Activated T-helper 17 cell treated with anti-CD3 and anti-CD28 coated beads, Interleukin-2, amount 50 U/mL, for 72 hours (primary cell): ENCODE measurements at regions not wholly inside any gene's neighbourhood (a gene's known extent, or its start where the extent isn't known, plus 50 kb on each side); places are given as distances from the start of the nearest gene placed in this dataset.

Source experiments
- ATAC-seq: fragments of 150-1000 bp; cut with Tn5 transposase; replicated peaks from 2 replicates; pipeline ENCODE4 v1.10.0; 2021; ENCODE audit warnings: mild to moderate bottlenecking, moderate library complexity
- H3K27ac Mint-ChIP-seq: one replicate; pipeline ENCODE4 v1.8.0; 2022; ENCODE audit warnings: mixed read lengths
- H3K27me3 Mint-ChIP-seq: one replicate; pipeline ENCODE4 v1.8.0; 2022; ENCODE audit warnings: mixed read lengths
- H3K36me3 Mint-ChIP-seq: one replicate; pipeline ENCODE4 v1.8.0; 2022; ENCODE audit warnings: low read depth, mild to moderate bottlenecking, mixed read lengths
- H3K4me1 Mint-ChIP-seq: one replicate; pipeline ENCODE4 v1.8.0; 2022; ENCODE audit warnings: mixed read lengths
- H3K4me3 Mint-ChIP-seq: one replicate; pipeline ENCODE4 v1.8.0; 2022; ENCODE audit warnings: mild to moderate bottlenecking, mixed read lengths
- H3K9me3 Mint-ChIP-seq: one replicate; pipeline ENCODE4 v1.8.0; 2022; ENCODE audit warnings: mixed read lengths

DNA sequence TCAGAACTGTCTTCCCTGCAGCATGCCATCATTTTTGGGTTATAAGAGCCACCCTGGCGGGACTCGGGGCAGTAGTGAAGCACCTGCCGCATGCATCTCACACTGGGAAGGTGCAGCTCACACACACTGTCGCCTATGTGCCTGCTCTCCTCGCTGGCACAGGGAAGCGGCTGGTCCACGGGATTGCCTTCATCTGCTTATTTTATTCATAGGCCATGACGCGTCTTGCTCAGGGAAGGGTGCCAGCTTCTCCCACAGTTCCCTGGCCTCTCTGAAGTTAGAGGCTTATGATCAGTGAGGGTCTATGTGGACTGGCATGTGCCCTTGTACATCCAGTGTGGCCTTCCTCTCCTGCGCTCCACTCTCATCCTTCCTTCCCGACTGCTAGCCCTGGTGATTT lies 150.0 kb downstream of the KLF12 start:
- Mint-ChIP-seq H3K27ac (peak overlapping the region; percentile 91), H3K4me3 (peak overlapping the region; percentile 79), H3K9me3 (no peaks in the 10 kb centered on the region), H3K4me1 (peaks cover 28% of the 10 kb centered on the region), H3K36me3 (peaks cover 7% of the 10 kb centered on the region), H3K27me3 (no peaks in the 10 kb centered on the region)
- no peak for ATAC-seq

DNA sequence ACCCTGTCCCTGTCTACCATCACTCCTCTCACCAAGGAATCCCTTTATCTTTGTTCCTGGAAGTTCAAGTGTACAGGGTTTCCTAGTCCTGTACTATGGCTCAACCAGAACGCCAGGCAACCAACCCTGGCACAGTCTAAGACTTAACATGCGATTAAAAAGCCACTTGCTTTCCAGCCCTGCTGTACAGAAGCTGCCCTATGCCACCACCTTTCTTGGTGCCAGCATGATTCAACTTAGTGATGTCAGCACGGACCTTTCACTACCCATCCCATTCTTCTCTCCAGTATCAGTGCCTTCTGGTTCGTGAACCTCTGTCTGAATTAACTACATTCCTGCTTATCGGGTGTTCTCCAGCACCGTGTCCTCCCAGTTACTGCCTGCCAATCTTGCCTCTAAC lies 151.1 kb downstream of the KLF12 start:
- H3K4me1 Mint-ChIP-seq, result peaks cover 31% of the 10 kb centered on the region
- no peak for ATAC-seq
- no peaks in the 10 kb centered on the region for H3K27me3 Mint-ChIP-seq
- H3K9me3 Mint-ChIP-seq, result no peaks in the 10 kb centered on the region
- H3K4me3 Mint-ChIP-seq, result no peak overlapping the region
- H3K27ac Mint-ChIP-seq, result no peak overlapping the region
- peaks cover 7% of the 10 kb centered on the region for H3K36me3 Mint-ChIP-seq

GRCh38 chr13:73981595-73981994 lies 152.6 kb downstream of the KLF12 start:
- H3K27me3 Mint-ChIP-seq, result no peaks in the 10 kb centered on the region

GRCh38 chr13:73975767-73976166 lies 158.4 kb downstream of the KLF12 start:
- Mint-ChIP-seq H3K4me3 (no peak overlapping the region), H3K36me3 (peaks cover 5% of the 10 kb centered on the region), H3K9me3 (peaks cover 5% of the 10 kb centered on the region), H3K27ac (no peak overlapping the region), H3K27me3 (no peaks in the 10 kb centered on the region), H3K4me1 (peaks cover 31% of the 10 kb centered on the region)
- no peak for ATAC-seq

More at GRCh38 chr13:73981595-73981994, 152.6 kb downstream of the KLF12 start:
- H3K4me3 Mint-ChIP-seq, result no peak overlapping the region
- peaks cover 8% of the 10 kb centered on the region for H3K36me3 Mint-ChIP-seq
- H3K9me3 Mint-ChIP-seq, result no peaks in the 10 kb centered on the region
- ATAC-seq, result no peak
- no peak overlapping the region for H3K27ac Mint-ChIP-seq
- peaks cover 36% of the 10 kb centered on the region for H3K4me1 Mint-ChIP-seq

DNA sequence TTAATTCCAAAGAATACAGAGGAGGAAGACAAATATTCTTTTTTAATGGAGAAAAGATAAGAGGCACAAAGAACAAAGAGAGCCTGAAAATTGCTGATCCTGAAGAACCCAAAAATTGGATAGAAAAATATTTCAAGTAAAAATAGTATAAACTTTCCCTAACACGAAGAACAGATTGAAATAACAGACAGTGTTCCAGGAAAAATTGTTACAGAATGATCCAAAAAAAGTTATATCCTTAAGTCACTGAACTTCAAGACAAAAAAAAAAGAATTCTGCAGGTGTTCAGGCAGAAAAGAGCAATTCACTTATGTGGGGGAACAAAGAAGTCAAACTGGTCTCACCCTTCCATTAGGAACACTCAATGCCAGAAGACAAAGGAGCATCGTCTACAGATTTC lies 160.2 kb downstream of the KLF12 start:
- Mint-ChIP-seq H3K9me3 (peaks cover 5% of the 10 kb centered on the region), H3K27ac (no peak overlapping the region), H3K4me1 (peaks cover 27% of the 10 kb centered on the region), H3K4me3 (no peak overlapping the region), H3K36me3 (peaks cover 5% of the 10 kb centered on the region), H3K27me3 (no peaks in the 10 kb centered on the region)
- no peak for ATAC-seq

GRCh38 chr13:73973156-73973555 lies 161.0 kb downstream of the KLF12 start:
- H3K36me3 Mint-ChIP-seq, result peaks cover 5% of the 10 kb centered on the region
- H3K27me3 Mint-ChIP-seq, result no peaks in the 10 kb centered on the region
- H3K27ac Mint-ChIP-seq, result no peak overlapping the region
- peaks cover 28% of the 10 kb centered on the region for H3K4me1 Mint-ChIP-seq
- ATAC-seq, result no peak
- H3K9me3 Mint-ChIP-seq, result peaks cover 5% of the 10 kb centered on the region
- H3K4me3 Mint-ChIP-seq, result no peak overlapping the region

GRCh38 chr13:73972545-73972944 lies 161.7 kb downstream of the KLF12 start:
- peaks cover 5% of the 10 kb centered on the region for H3K36me3 Mint-ChIP-seq
- peaks cover 5% of the 10 kb centered on the region for H3K9me3 Mint-ChIP-seq
- H3K4me1 Mint-ChIP-seq, result peaks cover 23% of the 10 kb centered on the region
- H3K27ac Mint-ChIP-seq, result no peak overlapping the region
- ATAC-seq, result no peak
- H3K27me3 Mint-ChIP-seq, result no peaks in the 10 kb centered on the region
- H3K4me3 Mint-ChIP-seq, result no peak overlapping the region

GRCh38 chr13:73971481-73971880 lies 162.7 kb downstream of the KLF12 start:
- Mint-ChIP-seq H3K4me1 (peaks cover 20% of the 10 kb centered on the region), H3K4me3 (no peak overlapping the region), H3K9me3 (peaks cover 5% of the 10 kb centered on the region), H3K27ac (no peak overlapping the region), H3K27me3 (no peaks in the 10 kb centered on the region), H3K36me3 (peaks cover 3% of the 10 kb centered on the region)
- no peak for ATAC-seq

DNA sequence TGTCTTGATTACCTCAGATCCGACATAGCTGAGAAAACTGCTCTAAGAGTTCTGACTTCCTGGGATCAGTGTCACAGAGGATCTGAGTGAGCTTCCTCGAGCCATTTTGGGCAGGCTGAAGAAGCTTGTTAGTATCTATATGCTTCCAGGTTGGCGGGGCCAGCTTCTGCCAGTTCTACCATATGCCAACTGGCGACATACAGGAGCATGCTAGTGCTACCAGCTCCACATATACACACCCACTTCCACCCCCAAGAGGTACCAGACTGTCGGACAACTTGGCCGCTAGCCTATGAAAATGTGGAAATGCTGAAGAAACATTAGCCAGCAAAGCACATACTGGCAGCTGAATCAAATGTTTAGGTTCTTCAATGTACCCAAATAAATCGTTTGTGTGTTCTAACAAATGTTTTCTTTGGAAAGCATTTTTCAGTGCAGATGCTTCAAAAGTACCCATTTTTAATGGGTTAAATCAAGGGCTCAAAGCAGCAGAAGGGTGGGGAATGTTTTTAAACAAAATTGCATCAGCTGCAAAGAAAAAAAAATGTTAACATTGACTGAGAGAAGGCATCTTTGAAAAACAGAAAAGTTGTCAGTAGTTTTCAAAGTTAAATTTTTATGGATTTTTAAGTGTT lies 163.7 kb downstream of the KLF12 start:
- H3K4me3 Mint-ChIP-seq, result no peak overlapping the region
- H3K9me3 Mint-ChIP-seq, result peaks cover 5% of the 10 kb centered on the region
- no peaks in the 10 kb centered on the region for H3K36me3 Mint-ChIP-seq
- no peak for ATAC-seq
- H3K27ac Mint-ChIP-seq, result no peak overlapping the region
- H3K27me3 Mint-ChIP-seq, result no peaks in the 10 kb centered on the region
- peaks cover 13% of the 10 kb centered on the region for H3K4me1 Mint-ChIP-seq

- ATAC-seq, result no peak
- Mint-ChIP-seq H3K27ac (no peak overlapping the region), H3K9me3 (no peaks in the 10 kb centered on the region), H3K27me3 (no peaks in the 10 kb centered on the region), H3K4me3 (no peak overlapping the region), H3K36me3 (no peaks in the 10 kb centered on the region), H3K4me1 (peaks cover 5% of the 10 kb centered on the region)
These were observed 166.6 kb downstream of the KLF12 start for GRCh38 chr13:73967397-73968165.

- Mint-ChIP-seq H3K9me3 (peaks cover 4% of the 10 kb centered on the region), H3K4me1 (peaks cover 12% of the 10 kb centered on the region), H3K4me3 (no peak overlapping the region), H3K27ac (no peak overlapping the region), H3K27me3 (no peaks in the 10 kb centered on the region), H3K36me3 (peaks cover 12% of the 10 kb centered on the region)
- no peak for ATAC-seq
These were observed 167.9 kb downstream of the KLF12 start for GRCh38 chr13:73966331-73966730.

DNA sequence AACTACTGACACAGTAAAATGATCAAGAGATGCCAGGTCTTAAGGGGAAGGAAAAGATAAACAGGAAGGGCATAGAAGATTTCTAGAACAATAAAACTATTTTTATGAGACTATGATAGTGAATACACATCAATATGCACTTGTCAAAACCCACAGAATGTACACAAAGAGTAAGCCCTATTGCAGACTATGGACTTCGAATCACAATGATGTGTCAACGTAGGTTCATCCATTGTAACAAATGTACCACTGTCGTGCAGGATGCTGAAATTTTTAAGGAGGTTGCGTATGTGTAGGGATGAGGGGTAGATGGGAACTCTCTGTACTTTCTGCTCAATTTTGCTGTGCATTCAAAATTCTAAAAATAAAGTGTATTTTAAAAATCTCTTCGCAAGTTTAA lies 171.9 kb downstream of the KLF12 start:
- H3K4me1 Mint-ChIP-seq, result peaks cover 11% of the 10 kb centered on the region
- H3K9me3 Mint-ChIP-seq, result peaks cover 4% of the 10 kb centered on the region
- no peak overlapping the region for H3K4me3 Mint-ChIP-seq
- H3K36me3 Mint-ChIP-seq, result peaks cover 14% of the 10 kb centered on the region
- no peak for ATAC-seq
- no peaks in the 10 kb centered on the region for H3K27me3 Mint-ChIP-seq
- no peak overlapping the region for H3K27ac Mint-ChIP-seq

DNA sequence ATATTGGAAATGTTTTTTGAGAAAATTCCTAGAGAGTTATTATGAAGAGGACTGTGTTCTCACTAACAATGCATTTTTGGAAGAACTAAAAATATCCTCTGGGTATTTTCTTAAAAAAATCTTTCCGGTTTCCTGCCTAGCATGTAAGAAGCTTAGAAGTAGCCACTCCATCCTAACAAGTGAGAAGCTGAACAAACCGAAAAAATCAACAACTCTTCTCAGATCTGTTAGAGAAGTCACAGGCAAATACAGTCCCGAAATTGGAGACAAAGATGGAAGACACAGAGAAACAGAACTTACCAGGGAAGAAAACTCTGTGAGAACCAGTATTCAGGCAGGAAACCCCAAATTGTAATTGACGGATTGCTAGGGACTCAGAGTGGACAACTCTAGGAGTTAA lies 173.0 kb downstream of the KLF12 start:
- Mint-ChIP-seq H3K27me3 (no peaks in the 10 kb centered on the region), H3K4me3 (no peak overlapping the region), H3K4me1 (peaks cover 19% of the 10 kb centered on the region), H3K36me3 (peaks cover 14% of the 10 kb centered on the region), H3K9me3 (peaks cover 4% of the 10 kb centered on the region), H3K27ac (peak overlapping the region; percentile 42)
- ATAC-seq, result no peak

GRCh38 chr13:73960474-73960873 lies 173.7 kb downstream of the KLF12 start:
- Mint-ChIP-seq H3K4me3 (no peak overlapping the region), H3K27ac (no peak overlapping the region), H3K27me3 (no peaks in the 10 kb centered on the region), H3K4me1 (peaks cover 25% of the 10 kb centered on the region), H3K9me3 (peaks cover 4% of the 10 kb centered on the region), H3K36me3 (peaks cover 14% of the 10 kb centered on the region)
- ATAC-seq, result no peak

DNA sequence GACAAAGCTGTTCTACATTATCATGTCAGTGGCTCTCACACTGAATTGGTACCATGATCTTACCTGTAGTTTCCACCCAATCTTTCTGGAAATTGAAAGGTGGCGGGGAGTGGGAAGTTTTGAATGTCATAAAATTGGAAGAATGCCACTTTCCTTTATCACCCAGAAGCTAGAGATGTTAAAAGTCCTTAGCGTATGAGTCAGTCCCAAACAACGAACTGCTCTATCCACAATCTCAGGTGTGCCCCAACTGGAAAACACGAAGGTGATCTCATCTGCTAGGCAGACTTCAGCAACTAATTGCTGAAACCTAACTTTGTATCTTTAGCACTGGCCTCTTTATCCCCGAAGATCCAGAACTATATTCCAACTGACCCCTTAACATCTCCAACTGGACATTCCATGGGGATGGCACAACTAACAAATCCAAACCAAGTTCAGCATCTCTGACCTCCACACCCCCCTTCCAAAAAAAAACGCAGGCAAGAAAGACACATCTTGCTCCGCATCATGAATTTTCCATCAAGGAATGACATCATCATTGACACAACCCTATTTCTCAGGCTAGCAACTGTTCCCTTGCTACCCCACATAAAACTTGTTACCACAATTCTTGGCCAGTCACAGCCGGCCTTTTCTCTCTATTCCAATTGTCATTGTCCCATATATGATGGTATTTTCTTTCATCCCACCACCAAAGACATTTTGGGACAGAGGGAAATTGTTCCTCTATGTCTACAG lies 175.4 kb downstream of the KLF12 start:
- no peak for ATAC-seq
- Mint-ChIP-seq H3K27ac (no peak overlapping the region), H3K36me3 (peaks cover 14% of the 10 kb centered on the region), H3K9me3 (peaks cover 4% of the 10 kb centered on the region), H3K27me3 (no peaks in the 10 kb centered on the region), H3K4me3 (no peak overlapping the region), H3K4me1 (peaks cover 25% of the 10 kb centered on the region)
